Fibroblast of mammary gland (primary cell): ENCODE measurements at regions not wholly inside any gene's neighbourhood (a gene's known extent, or its start where the extent isn't known, plus 50 kb on each side); places are given as distances from the start of the nearest gene placed in this dataset.

Experiments
- DNase-seq: peaks from one replicate; pipeline ENCODE4 v3.0.0-alpha.2; 2010; ENCODE audit warnings: low read depth
- H3K4me3 ChIP-seq: 2 replicates; pipeline ENCODE4 v1.5.1; 2011; ENCODE audit warnings: low read depth, mild to moderate bottlenecking, low read length, moderate library complexity; ENCODE audit not compliant: control insufficient read depth
- TF ChIP-seq, protein P1 (sequence below): conservative IDR thresholded peaks from 2 replicates; pipeline ENCODE4 v1.5.1; 2011; ENCODE audit warnings: low read depth, low read length, inconsistent platforms; ENCODE audit not compliant: control insufficient read depth, insufficient read depth

DNA sequence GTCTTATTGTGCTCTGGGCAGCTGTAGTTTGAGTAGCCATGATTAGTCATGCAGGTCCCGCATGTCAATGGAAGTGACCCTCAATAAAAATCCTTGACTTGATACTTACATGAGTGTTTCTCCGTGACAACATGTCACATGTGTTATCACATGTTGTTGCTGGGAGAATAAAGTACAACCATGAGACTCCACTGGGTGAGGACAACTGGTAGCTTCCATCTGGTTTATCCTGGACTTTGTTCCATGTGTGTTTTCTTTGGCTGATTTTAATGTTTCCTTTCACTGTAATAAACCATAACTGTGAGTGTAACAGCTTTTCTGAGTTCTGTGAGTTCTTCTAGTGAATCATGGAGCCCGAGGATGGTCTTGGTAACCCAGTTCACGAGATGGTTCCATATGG, 63.1 kb upstream of the NDN start:
- DNase-seq = no peak
- no peak overlapping the region for H3K4me3 ChIP-seq
- TF ChIP-seq, protein P1, sequence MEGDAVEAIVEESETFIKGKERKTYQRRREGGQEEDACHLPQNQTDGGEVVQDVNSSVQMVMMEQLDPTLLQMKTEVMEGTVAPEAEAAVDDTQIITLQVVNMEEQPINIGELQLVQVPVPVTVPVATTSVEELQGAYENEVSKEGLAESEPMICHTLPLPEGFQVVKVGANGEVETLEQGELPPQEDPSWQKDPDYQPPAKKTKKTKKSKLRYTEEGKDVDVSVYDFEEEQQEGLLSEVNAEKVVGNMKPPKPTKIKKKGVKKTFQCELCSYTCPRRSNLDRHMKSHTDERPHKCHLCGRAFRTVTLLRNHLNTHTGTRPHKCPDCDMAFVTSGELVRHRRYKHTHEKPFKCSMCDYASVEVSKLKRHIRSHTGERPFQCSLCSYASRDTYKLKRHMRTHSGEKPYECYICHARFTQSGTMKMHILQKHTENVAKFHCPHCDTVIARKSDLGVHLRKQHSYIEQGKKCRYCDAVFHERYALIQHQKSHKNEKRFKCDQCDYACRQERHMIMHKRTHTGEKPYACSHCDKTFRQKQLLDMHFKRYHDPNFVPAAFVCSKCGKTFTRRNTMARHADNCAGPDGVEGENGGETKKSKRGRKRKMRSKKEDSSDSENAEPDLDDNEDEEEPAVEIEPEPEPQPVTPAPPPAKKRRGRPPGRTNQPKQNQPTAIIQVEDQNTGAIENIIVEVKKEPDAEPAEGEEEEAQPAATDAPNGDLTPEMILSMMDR = no peak

DNA sequence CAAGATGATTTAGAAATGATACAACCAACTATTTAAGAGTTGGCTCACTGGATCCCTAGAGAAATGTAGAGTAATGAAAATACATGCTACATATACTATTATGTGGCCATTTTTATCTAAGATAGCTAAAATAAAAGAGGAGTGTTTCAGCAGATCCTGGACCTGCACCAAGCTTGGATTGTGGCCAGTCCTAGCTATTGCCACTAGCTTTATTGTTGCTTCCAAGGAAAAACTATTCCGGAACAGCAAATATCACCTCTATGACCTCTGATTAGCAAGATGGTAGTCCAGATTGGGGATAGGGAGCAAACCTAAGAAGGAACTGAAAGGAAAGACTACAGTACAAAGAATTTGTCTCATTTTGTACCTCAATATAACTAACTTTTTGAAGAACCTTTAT, 63.7 kb upstream of the NDN start:
- no peak for DNase-seq
- TF ChIP-seq, protein P1 = no peak
- H3K4me3 ChIP-seq = no peak overlapping the region

DNA sequence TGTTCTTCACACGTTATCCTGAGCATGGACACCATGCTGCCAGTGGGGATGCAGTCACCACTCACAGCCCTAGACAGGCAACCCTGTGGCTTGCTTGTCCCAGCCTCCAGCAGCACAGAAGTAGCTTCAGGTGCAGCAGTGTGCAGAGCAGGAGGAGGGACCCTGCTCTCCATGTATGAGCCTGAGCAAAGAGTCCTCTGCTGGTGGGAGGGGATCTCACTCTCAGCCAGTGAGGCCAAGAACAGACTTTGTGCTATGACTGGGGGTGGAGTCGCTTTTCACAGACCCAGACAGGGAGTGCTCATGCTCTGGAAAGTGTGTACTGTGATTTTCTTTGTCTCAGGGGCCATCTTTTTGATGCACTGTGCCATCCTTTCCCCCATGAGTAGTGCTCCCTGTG, 66.1 kb upstream of the NDN start:
- TF ChIP-seq, protein P1 = no peak
- no peak overlapping the region for H3K4me3 ChIP-seq
- no peak for DNase-seq

DNA sequence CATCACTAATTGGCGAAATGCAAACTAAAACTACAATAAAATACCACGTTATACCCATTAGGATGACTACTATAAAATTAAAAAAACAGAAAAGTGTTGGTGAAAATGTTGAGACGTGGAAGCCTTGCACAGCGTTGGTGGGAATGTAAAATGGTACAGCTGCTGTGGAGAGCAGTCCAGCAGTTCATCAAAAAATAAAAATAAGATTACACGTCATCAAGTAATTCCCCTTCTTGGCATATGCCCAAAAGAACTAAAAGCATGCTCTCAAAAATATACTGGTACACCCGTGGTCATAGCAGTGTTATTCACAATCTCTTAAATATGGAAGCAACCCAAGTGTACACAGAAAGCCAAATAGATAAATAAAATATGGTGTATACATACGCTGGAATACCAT, 71.8 kb upstream of the NDN start:
- no peak overlapping the region for H3K4me3 ChIP-seq
- no peak for DNase-seq
- TF ChIP-seq, protein P1 = no peak

DNA sequence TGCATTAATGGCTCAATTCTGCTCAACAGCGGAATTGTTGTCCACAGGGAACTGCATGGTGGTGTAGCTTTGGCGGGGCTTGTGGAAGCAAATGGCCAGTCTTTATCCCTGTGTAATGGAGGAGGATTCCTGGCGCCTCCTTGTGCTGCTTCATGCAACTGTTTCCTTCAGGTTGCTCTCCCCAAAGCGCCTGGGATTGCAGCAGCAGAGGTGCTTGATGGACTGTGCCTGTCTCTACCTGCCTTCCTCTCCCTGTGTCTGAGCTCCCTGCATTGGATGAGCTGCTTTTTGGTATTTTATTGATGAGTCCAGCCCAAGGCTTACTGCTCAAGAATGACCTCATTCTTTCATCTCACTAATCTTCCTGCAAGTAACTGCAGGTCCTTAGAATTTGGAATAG, 72.9 kb upstream of the NDN start:
- TF ChIP-seq, protein P1 = no peak
- H3K4me3 ChIP-seq = no peak overlapping the region
- no peak for DNase-seq

DNA sequence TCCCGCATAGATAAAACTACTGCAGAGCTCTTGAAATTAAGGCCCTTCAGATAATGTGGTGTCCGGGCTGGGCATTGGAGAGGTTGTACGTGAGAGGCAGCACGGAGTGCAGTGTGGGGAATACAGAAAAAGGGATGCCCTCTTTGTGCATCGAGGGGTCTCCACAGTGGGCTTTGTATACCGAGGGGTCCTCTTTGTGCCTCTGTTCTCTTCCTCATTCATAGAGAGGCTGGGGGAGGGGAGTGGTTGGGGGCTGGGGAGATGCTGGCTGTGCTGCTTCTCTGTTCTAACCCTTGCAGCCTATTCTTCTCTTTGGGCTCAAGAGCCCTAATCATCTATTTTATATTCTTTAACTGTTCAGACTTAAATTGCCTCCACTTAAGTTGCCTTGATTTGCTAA, 74.3 kb upstream of the NDN start:
- H3K4me3 ChIP-seq = no peak overlapping the region
- TF ChIP-seq, protein P1 = no peak
- DNase-seq = no peak

DNA sequence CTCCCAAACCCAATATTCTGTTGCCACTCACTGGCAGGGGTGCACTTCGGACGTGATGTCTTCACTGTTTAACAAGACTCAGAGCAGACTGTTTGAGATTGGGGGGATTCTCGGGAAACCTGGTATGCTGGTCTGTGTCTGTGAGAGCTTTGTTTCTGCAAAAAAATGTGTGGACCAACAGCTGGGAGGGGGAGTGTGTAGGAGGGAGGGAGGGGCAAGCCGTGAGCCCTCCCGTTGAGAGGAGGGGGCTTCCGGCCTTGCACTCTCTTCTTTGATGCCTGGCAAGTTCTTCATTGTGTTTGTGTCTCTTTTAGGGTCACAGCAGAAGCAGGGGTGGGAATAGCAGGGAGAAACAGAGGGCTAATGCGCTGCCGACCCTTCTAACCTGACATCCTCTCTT, 74.9 kb upstream of the NDN start:
- no peak overlapping the region for H3K4me3 ChIP-seq
- TF ChIP-seq, protein P1 = no peak
- DNase-seq = no peak
